Gastroesophageal sphincter (tissue), 3 donors: ENCODE measurements at regions not wholly inside any gene's neighbourhood (a gene's known extent, or its start where the extent isn't known, plus 50 kb on each side); places are given as distances from the start of the nearest gene placed in this dataset.

Source experiments
- CTCF ChIP-seq, 4 experiments: fragments of 200-600 bp in 2 of 4; fragments of 450-650 bp in 2 of 4; sonication (generic) in 1 of 4; IDR thresholded peaks; one replicate each; pipeline ENCODE4 v1.5.1; 2017 to 2019; ENCODE audit warnings: antibody characterized with exemption in 4 of 4, mild to moderate bottlenecking in 2 of 4, moderate library complexity in 2 of 4
- POLR2A ChIP-seq, 2 donors: fragments of 450-650 bp; IDR thresholded peaks; one replicate each; pipeline ENCODE4 v1.6.1; 2017; ENCODE audit warnings: antibody characterized with exemption in 2 of 2, mild to moderate bottlenecking in 2 of 2, moderate library complexity in 1 of 2

DNA sequence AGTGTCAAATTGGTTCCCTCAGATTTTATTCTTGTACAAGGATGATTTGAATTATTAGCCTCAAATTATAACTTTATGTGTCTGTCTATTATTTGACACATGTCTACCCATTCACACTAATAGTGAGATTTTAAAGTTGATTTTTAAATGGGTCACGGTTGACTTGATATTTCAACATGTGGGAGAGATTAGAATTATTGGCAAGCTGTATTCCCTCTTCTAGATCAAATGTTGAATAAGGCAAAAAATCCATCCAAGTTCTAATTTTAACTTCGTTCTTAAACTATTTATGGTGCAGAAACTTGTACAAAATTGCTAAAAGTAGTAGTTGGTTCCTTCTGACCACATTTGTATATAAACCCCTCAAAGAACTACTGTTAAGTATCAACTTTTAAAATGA is 1498.0 kb downstream of the STIM2 start:
- no peak for TF ChIP-seq POLR2A (IDR thresholded peaks at IDR 0.05)
- no peak for TF ChIP-seq CTCF (IDR thresholded peaks at IDR 0.05)
